ENCODE measurements at regions not wholly inside any gene's neighbourhood (a gene's known extent, or its start where the extent isn't known, plus 50 kb on each side); places are given as distances from the start of the nearest gene placed in this dataset.

DNA sequence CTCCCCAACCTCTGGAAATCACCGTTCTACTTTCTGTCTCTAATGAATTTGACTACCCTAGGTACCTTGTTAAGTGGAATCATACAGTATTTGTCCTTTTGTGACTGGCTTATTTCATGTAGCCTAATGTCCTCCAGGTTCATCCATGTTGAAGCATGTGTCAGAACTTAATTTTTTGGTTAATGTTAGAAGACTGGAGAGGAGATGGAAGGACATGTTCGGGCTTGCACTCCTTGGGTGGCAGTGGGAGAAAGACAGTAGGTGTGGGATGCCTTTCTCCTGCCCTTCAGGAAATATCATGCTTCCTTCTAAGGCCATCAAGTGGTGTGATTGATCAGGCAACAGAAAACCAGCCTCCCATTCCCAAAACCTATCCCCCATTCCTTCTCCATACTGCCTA, 61.1 kb upstream of the RNF144B start:
- no CpG with 5 or more reads among the region's 2 CpGs for WGBS (ENCODE audit: insufficient coverage)
- Histone ChIP-seq H2AFZ (ENCODE audit: insufficient read depth, low read depth, low read length, poor library complexity, severe bottlenecking) (peak overlapping the region; percentile 5), H3K9ac (ENCODE audit: low read length) (no peak overlapping the region), H3K4me1 (ENCODE audit: control insufficient read depth in 2 of 2, insufficient read depth in 2 of 2, low read length in 2 of 2) (peaks cover 30 to 39% of the 10 kb centered on the region in 2 donors), H3K4me3 (ENCODE audit: control extremely low read depth in 1 of 5, extremely low read depth in 1 of 5, insufficient read depth in 1 of 5, low read depth in 2 of 5, low read length in 4 of 5) (no peak overlapping the region), H3K79me2 (ENCODE audit: control insufficient read depth, insufficient read depth, low read length) (no peaks in the 10 kb centered on the region), H4K20me1 (ENCODE audit: control insufficient read depth, insufficient read depth, low read length, poor library complexity, severe bottlenecking) (no peaks in the 10 kb centered on the region), H3K27me3 (replicated peaks in 1 of 4; ENCODE audit: control extremely low read depth in 1 of 4, control insufficient read depth in 3 of 4, insufficient read depth in 4 of 4, low read length in 3 of 4) (no peaks in the 10 kb centered on the region), H3K27ac (ENCODE audit: low read length in 2 of 2) (no peak overlapping the region), H3K4me2 (replicated peaks; ENCODE audit: low read depth, low read length, poor library complexity, severe bottlenecking) (no peak overlapping the region), H3K9me3 (ENCODE audit: control extremely low read depth in 1 of 3, control insufficient read depth in 2 of 3, insufficient read depth in 1 of 3, low read length in 2 of 3) (no peaks in the 10 kb centered on the region), H3K36me3 (replicated peaks in 1 of 2; ENCODE audit: control extremely low read depth in 1 of 2, control insufficient read depth in 1 of 2, extremely low read depth in 1 of 2, insufficient read depth in 2 of 2, low read length in 1 of 2) (no peaks in the 10 kb centered on the region)
- ChIA-PET POLR2A (no interaction called here), CTCF (interaction anchor here (11.4 kb wide), 1 partner anchor 179 kb away, joined by 379 read pairs; no protein-coding TSS in a partner anchor)
- ATAC-seq (ENCODE audit: low read depth): no peak
- Mint-ChIP-seq H3K27ac (peak overlapping the region; percentile 50), H3K4me3 (no peak overlapping the region), H3K27me3 (no peaks in the 10 kb centered on the region), H3K9me3 (ENCODE audit: insufficient read depth) (no peaks in the 10 kb centered on the region), H3K4me1 (peaks cover 47% of the 10 kb centered on the region)
- DNase-seq: no peak
- TF ChIP-seq EZH2 (IDR thresholded peaks at IDR 0.05; ENCODE audit: borderline replicate concordance, insufficient read depth, low read depth, low read length, poor library complexity, severe bottlenecking): no peak
- TF ChIP-seq CTCF (IDR thresholded peaks at IDR 0.05): no peak
- intact Hi-C loops (cut with micrococcal nuclease): loop anchor here (5.0 kb wide), 1 partner anchor 76 kb away; no protein-coding TSS in a partner anchor

DNA sequence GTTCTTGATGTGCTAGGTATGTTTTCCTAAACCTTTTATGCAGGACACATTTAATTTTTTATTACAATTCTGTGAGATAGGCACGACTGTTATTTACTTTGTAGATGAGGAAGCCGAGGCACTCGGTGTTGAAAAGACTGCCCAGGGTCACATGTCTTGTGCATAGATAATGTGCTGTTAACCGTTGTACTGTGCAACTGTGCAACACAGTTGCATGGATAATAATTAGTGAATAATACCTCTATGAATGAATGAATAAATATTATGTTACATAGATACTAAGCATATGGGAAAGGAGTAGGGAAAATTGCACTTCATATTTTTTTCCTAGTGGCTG, 60.3 kb upstream of the DEK start:
- ATAC-seq (ENCODE audit: low read depth) (no peak), DNase-seq (no peak)
- POLR2A ChIA-PET: no interaction called here
- Mint-ChIP-seq H3K9me3 (ENCODE audit: insufficient read depth) (no peaks in the 10 kb centered on the region), H3K4me1 (peaks cover 34% of the 10 kb centered on the region), H3K27me3 (no peaks in the 10 kb centered on the region), H3K27ac (no peak overlapping the region), H3K4me3 (no peak overlapping the region)
- Histone ChIP-seq H3K9ac (ENCODE audit: low read length) (no peak overlapping the region), H3K27me3 (replicated peaks in 1 of 4; ENCODE audit: control extremely low read depth in 1 of 4, control insufficient read depth in 3 of 4, insufficient read depth in 4 of 4, low read length in 3 of 4) (no peaks in the 10 kb centered on the region), H2AFZ (ENCODE audit: insufficient read depth, low read depth, low read length, poor library complexity, severe bottlenecking) (no peak overlapping the region), H3K4me2 (replicated peaks; ENCODE audit: low read depth, low read length, poor library complexity, severe bottlenecking) (no peak overlapping the region), H3K27ac (ENCODE audit: low read length in 2 of 2) (no peak overlapping the region), H3K79me2 (ENCODE audit: control insufficient read depth, insufficient read depth, low read length) (no peaks in the 10 kb centered on the region), H3K4me3 (ENCODE audit: control extremely low read depth in 1 of 5, extremely low read depth in 1 of 5, insufficient read depth in 1 of 5, low read depth in 2 of 5, low read length in 4 of 5) (no peak overlapping the region), H3K36me3 (replicated peaks in 1 of 2; ENCODE audit: control extremely low read depth in 1 of 2, control insufficient read depth in 1 of 2, extremely low read depth in 1 of 2, insufficient read depth in 2 of 2, low read length in 1 of 2) (no peaks in the 10 kb centered on the region), H3K9me3 (ENCODE audit: control extremely low read depth in 1 of 3, control insufficient read depth in 2 of 3, insufficient read depth in 1 of 3, low read length in 2 of 3) (no peaks in the 10 kb centered on the region), H4K20me1 (ENCODE audit: control insufficient read depth, insufficient read depth, low read length, poor library complexity, severe bottlenecking) (no peaks in the 10 kb centered on the region), H3K4me1 (ENCODE audit: control insufficient read depth in 2 of 2, insufficient read depth in 2 of 2, low read length in 2 of 2) (peaks cover 17 to 26% of the 10 kb centered on the region in 2 donors)
- intact Hi-C loops (cut with micrococcal nuclease): loop anchor here (1.0 to 5.0 kb wide), 4 partner anchors 78 to 1167 kb away; no protein-coding TSS in a partner anchor
- CTCF ChIA-PET: interaction anchor here (11.4 kb wide), 1 partner anchor 180 kb away, joined by 379 read pairs; no protein-coding TSS in a partner anchor
- no CpG with 5 or more reads among the region's 4 CpGs for whole genome bisulfite sequencing (ENCODE audit: insufficient coverage)
- TF ChIP-seq CTCF (IDR thresholded peaks at IDR 0.05): no peak
- TF ChIP-seq EZH2 (IDR thresholded peaks at IDR 0.05; ENCODE audit: borderline replicate concordance, insufficient read depth, low read depth, low read length, poor library complexity, severe bottlenecking): no peak

Measured in B cell (primary cell).